AG09319 (cell line): ENCODE measurements at regions not wholly inside any gene's neighbourhood (a gene's known extent, or its start where the extent isn't known, plus 50 kb on each side); places are given as distances from the start of the nearest gene placed in this dataset.

Experiments used
- DNase-seq: peaks from one replicate; pipeline ENCODE4 v3.0.0-alpha.2; 2010; ENCODE audit warnings: low read depth; ENCODE audit errors: extremely low read depth
- TF ChIP-seq, protein P1 (sequence below): IDR thresholded peaks from 2 replicates; pipeline ENCODE4 v1.5.1; 2011; ENCODE audit warnings: low read depth, mild to moderate bottlenecking, inconsistent platforms, low read length, moderate library complexity

DNA sequence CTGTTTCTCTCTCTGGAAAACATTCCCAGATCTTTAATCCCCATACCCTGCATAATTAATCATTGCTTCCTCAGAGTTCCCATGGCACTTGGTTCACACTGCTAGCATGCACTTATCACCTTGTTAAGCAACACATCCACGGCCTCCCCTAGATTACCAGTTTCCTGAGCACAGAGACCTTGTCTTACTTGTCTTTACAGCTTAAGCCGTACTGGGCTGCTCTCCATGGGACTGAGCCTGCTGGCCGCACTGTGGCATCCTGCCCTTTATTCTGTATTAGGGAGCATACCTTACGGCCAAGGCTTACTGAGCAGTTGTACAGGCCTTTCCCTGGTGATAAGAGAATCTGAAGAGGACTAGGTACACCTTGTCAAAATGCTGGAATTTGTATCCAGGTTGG lies 190.2 kb downstream of the REEP3 start:
- TF ChIP-seq, protein P1, sequence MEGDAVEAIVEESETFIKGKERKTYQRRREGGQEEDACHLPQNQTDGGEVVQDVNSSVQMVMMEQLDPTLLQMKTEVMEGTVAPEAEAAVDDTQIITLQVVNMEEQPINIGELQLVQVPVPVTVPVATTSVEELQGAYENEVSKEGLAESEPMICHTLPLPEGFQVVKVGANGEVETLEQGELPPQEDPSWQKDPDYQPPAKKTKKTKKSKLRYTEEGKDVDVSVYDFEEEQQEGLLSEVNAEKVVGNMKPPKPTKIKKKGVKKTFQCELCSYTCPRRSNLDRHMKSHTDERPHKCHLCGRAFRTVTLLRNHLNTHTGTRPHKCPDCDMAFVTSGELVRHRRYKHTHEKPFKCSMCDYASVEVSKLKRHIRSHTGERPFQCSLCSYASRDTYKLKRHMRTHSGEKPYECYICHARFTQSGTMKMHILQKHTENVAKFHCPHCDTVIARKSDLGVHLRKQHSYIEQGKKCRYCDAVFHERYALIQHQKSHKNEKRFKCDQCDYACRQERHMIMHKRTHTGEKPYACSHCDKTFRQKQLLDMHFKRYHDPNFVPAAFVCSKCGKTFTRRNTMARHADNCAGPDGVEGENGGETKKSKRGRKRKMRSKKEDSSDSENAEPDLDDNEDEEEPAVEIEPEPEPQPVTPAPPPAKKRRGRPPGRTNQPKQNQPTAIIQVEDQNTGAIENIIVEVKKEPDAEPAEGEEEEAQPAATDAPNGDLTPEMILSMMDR = no peak
- DNase-seq = no peak

DNA sequence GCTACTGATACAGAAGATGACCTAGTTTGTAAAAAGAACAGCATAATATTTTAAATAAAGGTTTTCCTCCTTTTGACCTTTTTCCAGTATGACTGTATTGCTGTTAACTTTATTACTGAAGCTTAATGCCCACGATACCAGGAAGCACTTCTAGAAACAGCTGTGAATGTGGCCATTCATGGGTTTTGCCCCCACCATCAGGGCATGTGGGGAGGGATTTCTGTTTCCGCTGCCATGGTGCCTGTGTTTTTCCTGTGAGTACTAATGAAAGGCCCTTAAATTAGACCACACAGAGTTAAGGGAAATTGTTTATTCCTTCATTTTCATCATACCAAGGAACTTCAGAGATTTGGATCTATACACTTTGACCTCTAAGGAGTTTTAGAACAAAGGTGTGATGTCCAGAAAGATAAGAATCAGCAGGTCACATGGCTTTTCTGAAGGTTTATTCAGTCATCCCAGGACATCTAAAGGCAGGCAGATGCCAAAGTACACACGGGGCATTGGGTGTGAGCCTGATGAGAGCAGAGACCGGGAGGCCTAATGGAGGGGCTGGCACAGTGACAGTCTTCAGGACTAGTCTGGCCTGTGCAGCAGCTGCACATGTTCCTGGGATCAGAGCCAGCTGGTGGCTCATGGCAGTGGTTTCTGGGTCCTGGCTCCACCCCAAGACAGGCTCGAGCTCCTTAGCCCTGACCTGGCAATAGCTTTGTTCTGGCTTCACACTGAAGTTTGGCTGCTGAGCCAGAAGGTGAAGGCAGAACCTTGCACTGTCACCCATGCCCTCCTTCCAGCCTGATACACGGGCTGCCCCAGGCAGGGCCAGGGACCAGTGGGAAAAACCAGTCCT lies 190.9 kb downstream of the REEP3 start:
- peak; percentile 81 for DNase-seq
- TF ChIP-seq, protein P1 = no peak

DNA sequence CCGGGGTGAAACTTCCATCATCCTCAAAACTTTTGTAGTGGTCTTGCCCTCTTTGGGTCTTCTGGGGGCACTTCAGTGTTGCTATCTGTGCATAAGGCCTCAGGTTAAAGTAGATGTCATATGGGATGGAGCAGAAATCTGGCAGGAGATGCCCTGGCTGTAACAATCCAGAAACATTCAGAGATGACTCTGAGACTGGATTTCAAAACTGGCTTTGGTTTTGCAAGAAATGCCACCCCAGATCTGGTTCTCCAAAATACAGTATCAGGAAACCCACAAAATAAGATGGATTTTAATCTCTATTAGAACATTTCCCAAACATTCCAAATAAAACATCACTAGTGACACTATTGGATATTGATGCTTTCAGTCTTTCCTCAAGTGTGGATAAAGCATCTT lies 191.5 kb downstream of the REEP3 start:
- no peak for DNase-seq
- TF ChIP-seq, protein P1 = no peak

DNA sequence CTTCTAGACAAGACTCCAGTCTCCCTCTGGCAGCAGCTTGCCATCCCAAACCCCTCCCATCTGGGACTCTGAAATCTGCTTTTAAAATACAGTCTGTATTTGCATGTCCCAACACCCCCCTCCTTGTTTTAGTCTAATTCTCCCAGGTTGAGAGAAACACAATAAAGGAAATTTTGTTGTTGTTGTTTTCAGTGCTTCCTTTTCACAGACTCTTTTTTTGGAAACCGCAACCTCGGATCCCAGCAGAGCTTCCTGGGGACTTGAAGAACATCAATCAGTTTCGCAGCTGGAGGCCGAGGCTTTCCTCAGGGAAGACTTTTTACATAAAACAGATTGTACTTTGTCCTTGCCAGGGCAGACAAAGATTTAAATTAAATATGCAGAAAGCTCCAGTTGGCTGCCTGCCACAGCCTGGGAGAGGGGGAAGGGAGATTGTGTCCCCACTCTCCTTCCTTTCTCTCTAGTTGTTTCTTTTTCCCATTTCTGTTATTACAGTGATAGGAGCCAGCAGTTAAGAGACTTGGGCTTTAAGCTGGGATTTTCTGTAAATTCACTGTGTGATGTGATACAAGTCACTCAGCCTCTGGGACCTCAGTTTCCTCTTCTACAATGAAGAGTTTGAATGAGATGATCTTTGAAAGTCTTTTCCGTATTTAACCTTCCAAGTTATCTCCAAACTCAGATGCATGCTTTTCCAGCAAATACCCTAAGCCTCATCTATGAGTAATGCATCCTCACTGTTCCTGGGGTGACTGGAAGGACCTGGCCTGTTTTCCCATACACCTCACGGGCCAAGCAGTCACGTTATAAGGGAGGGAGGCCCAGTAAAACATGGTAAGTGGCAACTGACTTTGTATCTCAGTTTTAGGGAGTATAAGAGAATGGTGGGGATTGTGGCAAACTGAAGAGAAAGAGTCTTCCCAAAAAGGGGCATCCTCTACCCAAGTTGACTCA lies 192.3 kb downstream of the REEP3 start:
- DNase-seq = no peak
- TF ChIP-seq, protein P1 = no peak

DNA sequence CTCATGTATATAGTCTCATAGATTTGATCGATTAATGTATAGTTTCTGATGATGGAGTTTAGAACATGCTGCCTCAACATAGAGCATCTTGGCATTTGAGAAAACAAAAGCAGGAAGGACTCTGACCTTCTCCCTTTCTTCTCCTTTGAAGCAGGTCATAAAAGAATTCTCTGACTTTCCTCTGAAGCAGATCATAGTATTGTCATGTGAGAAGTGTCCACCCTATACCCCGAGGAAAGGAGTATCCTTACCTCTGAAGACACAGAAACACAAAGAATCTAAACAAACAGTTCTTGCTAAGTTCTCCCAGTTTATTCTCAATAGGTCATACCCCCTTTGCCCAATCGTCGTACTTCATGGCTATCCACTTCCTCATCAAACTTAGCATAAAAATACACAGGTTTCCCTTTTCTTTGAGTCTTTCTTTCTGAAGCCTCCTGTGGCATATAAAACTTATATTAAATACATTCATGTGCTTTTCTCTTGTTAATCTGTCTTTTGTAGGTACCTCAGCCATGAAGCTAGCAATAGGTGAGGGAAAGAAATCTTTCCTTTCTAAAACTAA lies 194.9 kb downstream of the REEP3 start:
- no peak for DNase-seq
- TF ChIP-seq, protein P1 = no peak

DNA sequence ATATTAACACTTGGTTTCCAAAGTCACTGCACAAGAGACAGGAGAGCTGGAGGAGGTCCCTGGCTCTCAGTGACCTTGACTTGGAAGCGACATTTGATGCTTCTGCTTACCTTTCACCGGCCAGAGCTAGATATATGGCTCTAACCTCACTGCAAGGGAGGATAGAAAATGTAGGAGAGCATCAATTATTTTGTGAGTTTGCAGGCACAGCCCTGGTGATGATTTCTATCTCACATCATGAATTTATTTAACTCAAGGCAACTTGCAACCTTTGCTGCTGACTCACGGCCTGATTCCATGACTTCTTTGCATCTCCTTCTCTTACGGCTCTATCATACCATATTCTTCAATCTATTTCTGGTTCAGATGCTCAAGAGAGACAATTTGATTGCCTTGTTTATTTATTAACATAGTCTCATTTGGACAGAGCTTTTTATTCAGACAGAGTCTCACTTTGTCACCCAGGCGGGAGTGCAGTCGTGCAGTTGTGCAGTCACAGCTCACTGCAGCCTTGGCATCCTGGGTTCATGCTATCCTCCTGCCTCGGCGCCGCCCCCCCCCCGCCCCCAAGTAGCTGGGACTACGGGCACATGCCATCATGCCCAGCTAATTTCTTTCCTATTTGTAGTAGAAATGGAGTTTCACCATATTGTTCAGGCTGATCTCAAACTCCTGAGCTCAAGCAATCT lies 196.0 kb downstream of the REEP3 start:
- TF ChIP-seq, protein P1 = no peak
- DNase-seq = no peak
